B cell (primary cell): ENCODE measurements at regions not wholly inside any gene's neighbourhood (a gene's known extent, or its start where the extent isn't known, plus 50 kb on each side); places are given as distances from the start of the nearest gene placed in this dataset.
A peak's percentile ranks its signal among the peaks of the same experiment; 100 is the strongest.

Experiments used
- ATAC-seq: fragments of 200-7000 bp; cut with Tn5 transposase; one replicate; pipeline ENCODE4 v1.10.0; 2021; ENCODE audit warnings: low read depth, mild to moderate bottlenecking, moderate number of reproducible peaks, moderate library complexity
- CTCF ChIA-PET: fragments of 350-600 bp; sonication (Branson Sonifier 250); formaldehyde crosslinking; loops from one replicate; lab custom pipeline; 2021; ENCODE audit warnings: antibody characterized with exemption, inconsistent platforms; lab: Charles Lee
- POLR2A ChIA-PET: fragments of 350-600 bp; sonication (Branson Sonifier 250); formaldehyde crosslinking; loops from one replicate; lab custom pipeline; 2021; ENCODE audit warnings: antibody characterized with exemption; lab: Charles Lee
- DNase-seq: peaks from one replicate; pipeline ENCODE4 v3.0.0; 2013
- H2AFZ ChIP-seq: 2 replicates; pipeline ENCODE4 v1.6.1; 2012; ENCODE audit warnings: mild to moderate bottlenecking, low read depth, low read length; ENCODE audit not compliant: insufficient read depth, poor library complexity, severe bottlenecking
- H3K27ac ChIP-seq, 2 donors: 1 replicate in 1 of 2; 2 replicates in 1 of 2; pipeline ENCODE4 v1.5.1; 2012 to 2013; ENCODE audit warnings: low read length in 2 of 2, mild to moderate bottlenecking in 2 of 2, moderate library complexity in 1 of 2
- H3K27me3 ChIP-seq, 4 experiments: fragments of 200-600 bp in 1 of 4; sonication (generic) in 1 of 4; replicated peaks in 1 of 4; 1 replicate in 2 of 4; 2 replicates in 2 of 4; pipeline versions ENCODE4 v1.6.1 to v1.7.0; 2013 to 2016; ENCODE audit warnings: low read length in 3 of 4, mild to moderate bottlenecking in 2 of 4, mixed read lengths in 1 of 4, moderate library complexity in 1 of 4; ENCODE audit not compliant: insufficient read depth in 4 of 4, control insufficient read depth in 3 of 4; ENCODE audit errors: control extremely low read depth in 1 of 4
- H3K36me3 ChIP-seq, 2 experiments: replicated peaks in 1 of 2; 1 replicate in 1 of 2; 2 replicates in 1 of 2; pipeline versions ENCODE4 v1.6.1 to v1.7.1; 2013; ENCODE audit warnings: low read length in 1 of 2; ENCODE audit not compliant: insufficient read depth in 2 of 2, control insufficient read depth in 1 of 2; ENCODE audit errors: control extremely low read depth in 1 of 2, extremely low read depth in 1 of 2
- H3K4me1 ChIP-seq, 2 donors: fragments of 200-600 bp in 1 of 2; sonication (generic) in 1 of 2; 1 replicate in 1 of 2; 2 replicates in 1 of 2; pipeline versions ENCODE4 v1.5.1 to v1.6.1; 2013 to 2017; ENCODE audit warnings: low read length in 2 of 2; ENCODE audit not compliant: control insufficient read depth in 2 of 2, insufficient read depth in 2 of 2
- H3K4me2 ChIP-seq: replicated peaks from 2 replicates; pipeline ENCODE3; 2012; ENCODE audit warnings: mild to moderate bottlenecking, low read depth, low read length; ENCODE audit not compliant: poor library complexity, severe bottlenecking
- H3K4me3 ChIP-seq, 5 experiments: fragments of 200-600 bp in 1 of 5; sonication (generic) in 1 of 5; 1 replicate in 3 of 5; 2 replicates in 2 of 5; pipeline versions ENCODE4 v1.5.1 to v1.7.0; 2011 to 2016; ENCODE audit warnings: low read length in 4 of 5, mild to moderate bottlenecking in 4 of 5, low read depth in 2 of 5, control low read depth in 1 of 5, moderate library complexity in 1 of 5; ENCODE audit not compliant: insufficient read depth in 1 of 5; ENCODE audit errors: control extremely low read depth in 1 of 5, extremely low read depth in 1 of 5
- H3K79me2 ChIP-seq: fragments of 200-600 bp; sonication (generic); one replicate; pipeline ENCODE4 v1.6.0; 2016; ENCODE audit warnings: low read length; ENCODE audit not compliant: control insufficient read depth, insufficient read depth
- H3K9ac ChIP-seq: fragments of 200-600 bp; sonication (generic); 2 replicates; pipeline ENCODE4 v1.6.1; 2017; ENCODE audit warnings: mild to moderate bottlenecking, low read length, moderate library complexity
- H3K9me3 ChIP-seq, 3 donors: one replicate each; pipeline versions ENCODE4 v1.6.1 to v1.7.1; 2013; ENCODE audit warnings: low read length in 2 of 3; ENCODE audit not compliant: control insufficient read depth in 2 of 3, insufficient read depth in 1 of 3; ENCODE audit errors: control extremely low read depth in 1 of 3
- H4K20me1 ChIP-seq: 2 replicates; pipeline ENCODE4 v1.6.0; 2012; ENCODE audit warnings: mild to moderate bottlenecking, low read length; ENCODE audit not compliant: insufficient read depth, control insufficient read depth, poor library complexity, severe bottlenecking
- H3K27ac Mint-ChIP-seq: one replicate; pipeline ENCODE4 v1.8.0; 2021; ENCODE audit warnings: mixed read lengths
- H3K27me3 Mint-ChIP-seq: one replicate; pipeline ENCODE4 v1.8.0; 2021; ENCODE audit warnings: mixed read lengths
- H3K4me1 Mint-ChIP-seq: one replicate; pipeline ENCODE4 v1.8.0; 2021; ENCODE audit warnings: mixed read lengths
- H3K4me3 Mint-ChIP-seq: one replicate; pipeline ENCODE4 v1.8.0; 2021; ENCODE audit warnings: mixed read lengths
- H3K9me3 Mint-ChIP-seq: one replicate; pipeline ENCODE4 v1.8.0; 2022; ENCODE audit warnings: mixed read lengths; ENCODE audit not compliant: insufficient read depth
- CTCF ChIP-seq: fragments of 200-600 bp; IDR thresholded peaks from one replicate; pipeline ENCODE4 v1.8.0; 2022; ENCODE audit warnings: antibody characterized with exemption, mild to moderate bottlenecking
- EZH2 ChIP-seq: IDR thresholded peaks from 2 replicates; pipeline ENCODE4 v1.6.1; 2012; ENCODE audit warnings: borderline replicate concordance, low read depth, mild to moderate bottlenecking, moderate library complexity, low read length; ENCODE audit not compliant: insufficient read depth, poor library complexity, severe bottlenecking
- WGBS: methylation state at CpG from one replicate; pipeline ENCODE4 v1.1.5; 2013; ENCODE audit warnings: missing lambda C conversion rate; ENCODE audit not compliant: insufficient coverage; 5-methylcytosine and 5-hydroxymethylcytosine counted together
- intact Hi-C: fragments of 100-400 bp; cut with micrococcal nuclease; formaldehyde crosslinking; loops from one replicate; pipeline ENCODE4 v1.10.0; 2022

GRCh38 chr16:85980686-85981085 is 81.7 kb downstream of the IRF8 start:
- no peaks in the 10 kb centered on the region for H3K9me3 ChIP-seq
- peaks cover 4% of the 10 kb centered on the region for H3K79me2 ChIP-seq
- no peak overlapping the region for H3K4me3 ChIP-seq
- CTCF ChIA-PET = interaction anchor here (0.9 to 23.4 kb wide), 7 partner anchors 10 to 161 kb away, joined by 3 to 433 read pairs (median 4); no protein-coding TSS in a partner anchor
- H2AFZ ChIP-seq = no peak overlapping the region
- intact Hi-C loops = no loop called here
- H3K9ac ChIP-seq = no peak overlapping the region
- POLR2A ChIA-PET = interaction anchor here (1.3 kb wide), 1 partner anchor 82 kb away, joined by 4 read pairs; the partner anchor contains the start of gene IRF8
- no peak overlapping the region for H3K4me2 ChIP-seq
- Mint-ChIP-seq H3K9me3 (no peaks in the 10 kb centered on the region), H3K4me1 (peaks cover 62% of the 10 kb centered on the region), H3K27ac (no peak overlapping the region), H3K27me3 (no peaks in the 10 kb centered on the region), H3K4me3 (no peak overlapping the region)
- no peaks in the 10 kb centered on the region for H3K36me3 ChIP-seq
- H3K27ac ChIP-seq = no peak overlapping the region
- DNase-seq (no peak), ATAC-seq (no peak)
- H4K20me1 ChIP-seq = no peaks in the 10 kb centered on the region
- no peaks in the 10 kb centered on the region for H3K27me3 ChIP-seq
- peaks cover 46 to 52% of the 10 kb centered on the region in 2 donors for H3K4me1 ChIP-seq
- WGBS = 100% methylated on average over 2 of the region's 6 CpGs
- TF ChIP-seq CTCF = no peak
- TF ChIP-seq EZH2 = no peak

GRCh38 chr16:85981826-85982562 is 83.0 kb downstream of the IRF8 start:
- Histone ChIP-seq H2AFZ (peak overlapping the region; percentile 66), H3K79me2 (peaks cover 6% of the 10 kb centered on the region), H4K20me1 (no peaks in the 10 kb centered on the region), H3K9ac (no peak overlapping the region), H3K4me2 (peak overlapping the region; percentile 76), H3K27me3 (no peaks in the 10 kb centered on the region), H3K4me1 (peaks cover 56 to 65% of the 10 kb centered on the region in 2 donors), H3K27ac (no peak overlapping the region), H3K9me3 (no peaks in the 10 kb centered on the region), H3K36me3 (no peaks in the 10 kb centered on the region), H3K4me3 (peak overlapping the region in 1 of 5 experiments; percentile 31)
- peaks cover 75% of the 10 kb centered on the region for H3K4me1 Mint-ChIP-seq
- no peak for TF ChIP-seq CTCF
- H3K4me3 Mint-ChIP-seq = peak overlapping the region; percentile 64
- H3K9me3 Mint-ChIP-seq = no peaks in the 10 kb centered on the region
- intact Hi-C loops = no loop called here
- 42% methylated on average over 15 of the region's 16 CpGs for WGBS
- POLR2A ChIA-PET = interaction anchor here (0.5 to 1.7 kb wide), 4 partner anchors 11 to 83 kb away, joined by 3 to 7 read pairs (median 4); partner anchors contain the start of gene IRF8
- H3K27me3 Mint-ChIP-seq = no peaks in the 10 kb centered on the region
- CTCF ChIA-PET = interaction anchor here (0.5 to 23.4 kb wide), 7 partner anchors 17 to 296 kb away, joined by 3 to 433 read pairs (median 3); no protein-coding TSS in a partner anchor
- no peak for DNase-seq
- H3K27ac Mint-ChIP-seq = no peak overlapping the region
- no peak for ATAC-seq
